IMR-90 (cell line): ENCODE measurements at regions not wholly inside any gene's neighbourhood (a gene's known extent, or its start where the extent isn't known, plus 50 kb on each side); places are given as distances from the start of the nearest gene placed in this dataset.

Experiments used
- ATAC-seq: fragments of 200-7000 bp; cut with Tn5 transposase; 2 replicates; pipeline ENCODE4 v1.9.1; 2020; ENCODE audit warnings: low read depth, mild to moderate bottlenecking, moderate library complexity
- BruUV-seq: library from RNA; stranded (reverse); fragments of 400-500 nt; replicated peaks from 2 replicates; lab custom pipeline; 2021; lab: Mats Ljungman, UMichigan
- CTCF ChIA-PET: fragments of 300-600 bp; formaldehyde crosslinking; extraction: SDS; loops from one replicate; lab custom pipeline; 2021; ENCODE audit warnings: antibody characterized with exemption; lab: Yijun Ruan, JAX
- POLR2A ChIA-PET: fragments of 300-600 bp; sonication (Branson Sonifier 250); formaldehyde crosslinking; loops from one replicate; lab custom pipeline; 2022; ENCODE audit warnings: antibody characterized with exemption; ENCODE audit not compliant: unreplicated experiment; lab: Charles Lee
- DNase-seq: peaks from one replicate; pipeline ENCODE4 v3.0.0; 2013
- H2AFZ ChIP-seq: replicated peaks from 2 replicates; pipeline ENCODE3; 2013; ENCODE audit warnings: low read length, mild to moderate bottlenecking; ENCODE audit not compliant: poor library complexity
- H2AK5ac ChIP-seq: 2 replicates; pipeline ENCODE4 v1.6.1; 2013; ENCODE audit warnings: low read depth, low read length, inconsistent platforms
- H2AK9ac ChIP-seq: replicated peaks from 2 replicates; pipeline ENCODE3; 2013; ENCODE audit warnings: mild to moderate bottlenecking, low read depth, low read length, moderate library complexity; ENCODE audit not compliant: poor library complexity
- H2BK120ac ChIP-seq: 2 replicates; pipeline ENCODE4 v1.6.1; 2013; ENCODE audit warnings: low read depth, low read length, inconsistent platforms
- H2BK15ac ChIP-seq: 3 replicates; pipeline ENCODE4 v1.6.1; 2013; ENCODE audit warnings: low read depth, low read length, inconsistent platforms
- H2BK20ac ChIP-seq: 2 replicates; pipeline ENCODE4 v1.6.1; 2013; ENCODE audit warnings: low read depth, mild to moderate bottlenecking, inconsistent platforms, low read length, moderate library complexity
- H2BK5ac ChIP-seq: 2 replicates; pipeline ENCODE4 v1.6.1; 2013; ENCODE audit warnings: mild to moderate bottlenecking, low read depth, low read length, inconsistent platforms; ENCODE audit not compliant: poor library complexity, severe bottlenecking
- H3K14ac ChIP-seq: replicated peaks from 2 replicates; pipeline ENCODE4 v1.6.1; 2013; ENCODE audit warnings: low read depth, low read length, inconsistent platforms
- H3K18ac ChIP-seq: 2 replicates; pipeline ENCODE4 v1.6.1; 2013; ENCODE audit warnings: low read depth, low read length, control low read depth
- H3K23ac ChIP-seq: 2 replicates; pipeline ENCODE4 v1.6.1; 2013; ENCODE audit warnings: low read depth, low read length, inconsistent platforms
- H3K27ac ChIP-seq: 2 replicates; pipeline ENCODE4 v1.5.1; 2013; ENCODE audit warnings: mild to moderate bottlenecking, control low read depth, low read length; ENCODE audit not compliant: insufficient read depth
- H3K27me3 ChIP-seq: 2 replicates; pipeline ENCODE4 v1.6.1; 2013; ENCODE audit warnings: low read length; ENCODE audit not compliant: control insufficient read depth, insufficient read depth
- H3K36me3 ChIP-seq: 2 replicates; pipeline ENCODE4 v1.6.1; 2013; ENCODE audit warnings: low read length, mixed read lengths; ENCODE audit not compliant: control insufficient read depth, insufficient read depth
- H3K4ac ChIP-seq: 2 replicates; pipeline ENCODE4 v1.6.1; 2013; ENCODE audit warnings: low read depth, low read length, inconsistent platforms
- H3K4me1 ChIP-seq: 2 replicates; pipeline ENCODE4 v1.6.1; 2013; ENCODE audit warnings: low read length, mixed read lengths; ENCODE audit not compliant: control insufficient read depth, insufficient read depth
- H3K4me2 ChIP-seq: 2 replicates; pipeline ENCODE4 v1.6.1; 2013; ENCODE audit warnings: low read depth, mild to moderate bottlenecking, control low read depth, low read length, moderate library complexity
- H3K4me3 ChIP-seq: 2 replicates; pipeline ENCODE4 v1.5.1; 2013; ENCODE audit warnings: low read depth, mild to moderate bottlenecking, control low read depth, low read length, moderate library complexity; ENCODE audit not compliant: insufficient read depth
- H3K56ac ChIP-seq: 2 replicates; pipeline ENCODE4 v1.6.1; 2013; ENCODE audit warnings: low read length, inconsistent platforms; ENCODE audit not compliant: insufficient read depth; ENCODE audit errors: extremely low read depth
- H3K79me1 ChIP-seq, 2 experiments: 2 replicates each; pipeline ENCODE4 v1.6.1; 2013; ENCODE audit warnings: low read length in 2 of 2, inconsistent platforms in 1 of 2, low read depth in 1 of 2
- H3K9ac ChIP-seq: 2 replicates; pipeline ENCODE4 v1.6.1; 2013; ENCODE audit warnings: low read depth, low read length, control low read depth
- H3K9me1 ChIP-seq: 2 replicates; pipeline ENCODE4 v1.6.1; 2013; ENCODE audit warnings: low read length, inconsistent platforms; ENCODE audit not compliant: insufficient read depth
- H3K9me3 ChIP-seq: 2 replicates; pipeline ENCODE4 v1.6.1; 2013; ENCODE audit warnings: low read length; ENCODE audit not compliant: control insufficient read depth, insufficient read depth
- H4K20me1 ChIP-seq: 2 replicates; pipeline ENCODE4 v1.6.1; 2013; ENCODE audit warnings: low read length, inconsistent platforms; ENCODE audit not compliant: insufficient read depth
- H4K5ac ChIP-seq: 2 replicates; pipeline ENCODE4 v1.6.1; 2013; ENCODE audit warnings: mild to moderate bottlenecking, low read depth, low read length, control low read depth
- H4K8ac ChIP-seq, 2 experiments: 2 replicates each; pipeline ENCODE4 v1.6.1; 2013; ENCODE audit warnings: low read depth in 2 of 2, low read length in 2 of 2, control low read depth in 1 of 2, inconsistent platforms in 1 of 2
- H4K91ac ChIP-seq: 2 replicates; pipeline ENCODE4 v1.6.1; 2013; ENCODE audit warnings: low read depth, low read length, inconsistent platforms; ENCODE audit not compliant: insufficient read depth
- BHLHE40 ChIP-seq: fragments of 150-350 bp; IDR thresholded peaks from 2 replicates; pipeline ENCODE4 v1.6.1; 2016; ENCODE audit warnings: mild to moderate bottlenecking, low read depth, low read length
- CEBPB ChIP-seq: IDR thresholded peaks from 2 replicates; pipeline ENCODE4 v1.6.1; 2012; ENCODE audit warnings: low read depth, low read length, improper control_type of control experiment
- CHD1 ChIP-seq: IDR thresholded peaks from 2 replicates; pipeline ENCODE4 v1.6.1; 2012; ENCODE audit warnings: low read depth, low read length, improper control_type of control experiment
- FOS ChIP-seq: fragments of 150-350 bp; IDR thresholded peaks from 2 replicates; pipeline ENCODE4 v1.6.1; 2016; ENCODE audit warnings: low read depth, low read length
- MAFK ChIP-seq: IDR thresholded peaks from 2 replicates; pipeline ENCODE4 v1.6.1; 2012; ENCODE audit warnings: low read depth, low read length, improper control_type of control experiment
- MAZ ChIP-seq: IDR thresholded peaks from 2 replicates; pipeline ENCODE4 v1.6.1; 2012; ENCODE audit warnings: low read depth, mild to moderate bottlenecking, low read length, improper control_type of control experiment, moderate library complexity, borderline replicate concordance
- MXI1 ChIP-seq: IDR thresholded peaks from 2 replicates; pipeline ENCODE4 v1.6.1; 2012; ENCODE audit warnings: low read depth, mild to moderate bottlenecking, low read length, moderate library complexity, borderline replicate concordance
- NFE2L2 ChIP-seq: fragments of 150-350 bp; IDR thresholded peaks from 2 replicates; pipeline ENCODE4 v1.6.1; 2016; ENCODE audit warnings: low read depth, mild to moderate bottlenecking, low read length
- POLR2A ChIP-seq: IDR thresholded peaks from 2 replicates; pipeline ENCODE4 v1.6.1; 2012; ENCODE audit warnings: mild to moderate bottlenecking, low read depth, low read length
- RAD21 ChIP-seq: IDR thresholded peaks from 2 replicates; pipeline ENCODE4 v1.6.1; 2012; ENCODE audit warnings: low read length, improper control_type of control experiment
- RCOR1 ChIP-seq: IDR thresholded peaks from 2 replicates; pipeline ENCODE4 v1.6.1; 2012; ENCODE audit warnings: mild to moderate bottlenecking, low read length, improper control_type of control experiment; ENCODE audit not compliant: insufficient replicate concordance
- RFX5 ChIP-seq: IDR thresholded peaks from 2 replicates; pipeline ENCODE4 v1.8.0; 2012; ENCODE audit warnings: low read depth, mild to moderate bottlenecking, low read length, moderate library complexity
- SMC3 ChIP-seq: fragments of 150-350 bp; IDR thresholded peaks from 2 replicates; pipeline ENCODE4 v1.6.1; 2016; ENCODE audit warnings: low read depth, mild to moderate bottlenecking, antibody characterized with exemption, low read length, moderate library complexity
- dilution Hi-C: fragments of 300-500 bp; cut with HindIII; formaldehyde crosslinking; loops from one replicate; pipeline ENCODE4 v1.14.3; 2018; ENCODE audit warnings: low sequenced_read_pairs; ENCODE audit not compliant: unreplicated experiment
- in situ Hi-C: fragments of 300-500 bp; cut with MboI; formaldehyde crosslinking; loops from 3 replicates; pipeline ENCODE4 v1.14.3; 2019; ENCODE audit warnings: low sequenced_read_pairs, inconsistent platforms, mixed read lengths
- intact Hi-C: fragments of 100-400 bp; cut with micrococcal nuclease; formaldehyde crosslinking; loops from 2 replicates; pipeline ENCODE4 v1.10.0; 2022
- TF ChIP-seq, protein P1 (sequence below): fragments of 150-350 bp; IDR thresholded peaks from 2 replicates; pipeline ENCODE4 v1.6.1; 2016; ENCODE audit warnings: low read depth, mild to moderate bottlenecking, low read length, moderate library complexity, borderline replicate concordance
- TF ChIP-seq, protein P2 (sequence below): conservative IDR thresholded peaks from 2 replicates; pipeline ENCODE4 v1.5.1; 2012; ENCODE audit warnings: mild to moderate bottlenecking, low read depth, low read length, improper control_type of control experiment
- TF ChIP-seq, protein P3 (sequence below): fragments of 150-350 bp; IDR thresholded peaks from 2 replicates; pipeline ENCODE4 v1.6.1; 2017; ENCODE audit warnings: mild to moderate bottlenecking, antibody characterized with exemption, low read length, low read depth

DNA sequence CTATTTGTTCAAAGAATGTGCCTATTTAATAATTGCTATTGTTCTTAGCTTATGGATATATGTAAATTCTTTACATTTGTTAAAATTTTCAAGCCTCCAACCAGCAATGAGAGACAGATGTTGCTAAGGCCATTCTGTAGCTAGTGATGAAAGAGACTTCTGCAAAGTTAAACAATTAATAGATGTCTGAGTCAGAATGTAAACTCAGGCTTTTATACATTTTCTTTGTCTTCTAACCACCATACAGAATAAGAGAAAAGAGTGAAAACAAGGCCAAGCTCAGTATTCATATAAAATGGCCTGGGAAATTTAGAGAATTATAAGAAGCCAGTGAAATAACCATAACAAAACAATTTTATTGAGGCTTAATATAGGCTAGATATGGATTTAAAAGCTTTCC, 1102.3 kb upstream of the SEL1L start:
- Histone ChIP-seq H3K4me2 (no peak overlapping the region), H4K8ac (no peak overlapping the region), H2AK5ac (no peak overlapping the region), H2BK15ac (no peak overlapping the region), H4K91ac (no peak overlapping the region), H3K79me1 (no peaks in the 10 kb centered on the region), H3K14ac (no peak overlapping the region), H3K4ac (no peak overlapping the region), H3K4me1 (no peaks in the 10 kb centered on the region), H3K9me3 (peaks cover 10% of the 10 kb centered on the region; the same call in 1 of the 2 replicates), H3K9me1 (no peaks in the 10 kb centered on the region), H2BK5ac (no peak overlapping the region), H2AK9ac (no peak overlapping the region), H4K20me1 (no peaks in the 10 kb centered on the region), H3K56ac (no peak overlapping the region), H3K9ac (no peak overlapping the region), H2BK120ac (no peak overlapping the region), H3K36me3 (no peaks in the 10 kb centered on the region), H4K5ac (no peak overlapping the region), H3K23ac (no peak overlapping the region), H2BK20ac (no peak overlapping the region), H3K27ac (no peak overlapping the region), H3K27me3 (no peaks in the 10 kb centered on the region), H3K4me3 (no peak overlapping the region), H2AFZ (no peak overlapping the region), H3K18ac (no peak overlapping the region)
- intact Hi-C loops (no loop called here), dilution Hi-C loops (no loop called here), in situ Hi-C loops (no loop called here)
- TF ChIP-seq MAZ (no peak), SMC3 (no peak), RFX5 (no peak), CHD1 (no peak), CEBPB (no peak), MAFK (no peak), MXI1 (no peak), POLR2A (no peak), RCOR1 (no peak), FOS (no peak), RAD21 (no peak), BHLHE40 (no peak), NFE2L2 (no peak)
- TF ChIP-seq, protein P1, sequence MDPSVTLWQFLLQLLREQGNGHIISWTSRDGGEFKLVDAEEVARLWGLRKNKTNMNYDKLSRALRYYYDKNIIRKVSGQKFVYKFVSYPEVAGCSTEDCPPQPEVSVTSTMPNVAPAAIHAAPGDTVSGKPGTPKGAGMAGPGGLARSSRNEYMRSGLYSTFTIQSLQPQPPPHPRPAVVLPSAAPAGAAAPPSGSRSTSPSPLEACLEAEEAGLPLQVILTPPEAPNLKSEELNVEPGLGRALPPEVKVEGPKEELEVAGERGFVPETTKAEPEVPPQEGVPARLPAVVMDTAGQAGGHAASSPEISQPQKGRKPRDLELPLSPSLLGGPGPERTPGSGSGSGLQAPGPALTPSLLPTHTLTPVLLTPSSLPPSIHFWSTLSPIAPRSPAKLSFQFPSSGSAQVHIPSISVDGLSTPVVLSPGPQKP, result no peak
- TF ChIP-seq, protein P2, sequence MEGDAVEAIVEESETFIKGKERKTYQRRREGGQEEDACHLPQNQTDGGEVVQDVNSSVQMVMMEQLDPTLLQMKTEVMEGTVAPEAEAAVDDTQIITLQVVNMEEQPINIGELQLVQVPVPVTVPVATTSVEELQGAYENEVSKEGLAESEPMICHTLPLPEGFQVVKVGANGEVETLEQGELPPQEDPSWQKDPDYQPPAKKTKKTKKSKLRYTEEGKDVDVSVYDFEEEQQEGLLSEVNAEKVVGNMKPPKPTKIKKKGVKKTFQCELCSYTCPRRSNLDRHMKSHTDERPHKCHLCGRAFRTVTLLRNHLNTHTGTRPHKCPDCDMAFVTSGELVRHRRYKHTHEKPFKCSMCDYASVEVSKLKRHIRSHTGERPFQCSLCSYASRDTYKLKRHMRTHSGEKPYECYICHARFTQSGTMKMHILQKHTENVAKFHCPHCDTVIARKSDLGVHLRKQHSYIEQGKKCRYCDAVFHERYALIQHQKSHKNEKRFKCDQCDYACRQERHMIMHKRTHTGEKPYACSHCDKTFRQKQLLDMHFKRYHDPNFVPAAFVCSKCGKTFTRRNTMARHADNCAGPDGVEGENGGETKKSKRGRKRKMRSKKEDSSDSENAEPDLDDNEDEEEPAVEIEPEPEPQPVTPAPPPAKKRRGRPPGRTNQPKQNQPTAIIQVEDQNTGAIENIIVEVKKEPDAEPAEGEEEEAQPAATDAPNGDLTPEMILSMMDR, result no peak
- TF ChIP-seq, protein P3, sequence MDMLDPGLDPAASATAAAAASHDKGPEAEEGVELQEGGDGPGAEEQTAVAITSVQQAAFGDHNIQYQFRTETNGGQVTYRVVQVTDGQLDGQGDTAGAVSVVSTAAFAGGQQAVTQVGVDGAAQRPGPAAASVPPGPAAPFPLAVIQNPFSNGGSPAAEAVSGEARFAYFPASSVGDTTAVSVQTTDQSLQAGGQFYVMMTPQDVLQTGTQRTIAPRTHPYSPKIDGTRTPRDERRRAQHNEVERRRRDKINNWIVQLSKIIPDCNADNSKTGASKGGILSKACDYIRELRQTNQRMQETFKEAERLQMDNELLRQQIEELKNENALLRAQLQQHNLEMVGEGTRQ, result no peak
- no peak for DNase-seq
- no TSS peak for BruUV-seq
- POLR2A ChIA-PET, result no interaction called here
- CTCF ChIA-PET, result no interaction called here
- ATAC-seq, result no peak
